ENCODE measurements at regions not wholly inside any gene's neighbourhood (a gene's known extent, or its start where the extent isn't known, plus 50 kb on each side); places are given as distances from the start of the nearest gene placed in this dataset.

DNA sequence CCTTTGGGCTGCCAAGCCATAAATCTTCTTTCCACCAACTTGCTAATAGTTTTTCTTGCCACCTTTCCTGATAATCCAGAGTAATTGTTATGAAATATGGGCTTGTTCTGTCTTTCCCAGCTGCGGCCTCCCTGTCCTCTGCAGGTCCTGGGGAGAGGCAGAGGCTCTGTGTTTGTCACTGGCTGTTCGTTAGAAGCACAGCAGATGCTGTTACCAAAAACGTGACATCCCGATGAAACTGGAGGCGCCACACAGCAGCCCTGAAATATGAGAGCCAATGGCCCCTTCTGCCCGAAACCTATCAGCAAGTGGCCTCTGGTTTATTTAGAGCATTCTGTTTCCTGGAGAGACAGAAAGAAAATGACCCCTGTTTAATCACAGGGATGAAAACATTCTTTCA lies 115.1 kb upstream of the ANKFN1 start:
- Histone ChIP-seq H3K14ac (ENCODE audit: insufficient read length) (no peak overlapping the region), H3K23me2 (ENCODE audit: low read depth, low read length) (no peaks in the 10 kb centered on the region), H3K18ac (ENCODE audit: extremely low read depth, low read length) (no peak overlapping the region), H3K56ac (replicated peaks; ENCODE audit: insufficient read length, low read depth, low read length) (no peak overlapping the region), H3K23ac (ENCODE audit: insufficient read length) (no peak overlapping the region), H2BK120ac (replicated peaks; ENCODE audit: low read depth, low read length) (no peak overlapping the region), H3K79me1 (ENCODE audit: low read depth, low read length) (no peaks in the 10 kb centered on the region), H3K9ac (replicated peaks in 1 of 4; ENCODE audit: extremely low read depth in 1 of 4, low read depth in 3 of 4, low read length in 3 of 4) (no peak overlapping the region), H3K27ac (ENCODE audit: low read depth, low read length) (no peak overlapping the region), H3K4me1 (replicated peaks in 1 of 4; ENCODE audit: control insufficient read depth in 3 of 4, insufficient read depth in 4 of 4, low read length in 3 of 4) (no peaks in the 10 kb centered on the region), H3K4me2 (ENCODE audit: insufficient read depth in 1 of 2, low read depth in 2 of 2, low read length in 2 of 2) (no peak overlapping the region), H3K36me3 (ENCODE audit: control insufficient read depth in 2 of 4, insufficient read depth in 4 of 4, low read length in 3 of 4) (no peaks in the 10 kb centered on the region), H2BK15ac (ENCODE audit: low read length) (no peak overlapping the region), H4K20me1 (replicated peaks in 1 of 2; ENCODE audit: control insufficient read depth in 1 of 2, insufficient read depth in 2 of 2, low read length in 2 of 2) (no peaks in the 10 kb centered on the region), H3K4me3 (ENCODE audit: extremely low read depth in 1 of 4, insufficient read depth in 2 of 4, low read depth in 3 of 4, low read length in 4 of 4) (no peak overlapping the region), H4K91ac (replicated peaks; ENCODE audit: insufficient read length, low read length) (no peak overlapping the region), H4K5ac (ENCODE audit: insufficient read length, low read depth, low read length) (no peak overlapping the region), H3K27me3 (replicated peaks in 1 of 4; ENCODE audit: control insufficient read depth in 3 of 4, extremely low read depth in 1 of 4, insufficient read depth in 3 of 4, low read length in 3 of 4) (no peaks in the 10 kb centered on the region), H3K9me3 (ENCODE audit: insufficient read depth in 2 of 2, low read depth in 1 of 2, low read length in 1 of 2) (no peaks in the 10 kb centered on the region), H3K79me2 (ENCODE audit: control insufficient read depth in 1 of 2, insufficient read depth in 2 of 2, low read length in 2 of 2) (no peaks in the 10 kb centered on the region), H2AFZ (ENCODE audit: low read length) (no peak overlapping the region), H2BK12ac (ENCODE audit: low read depth, low read length) (no peak overlapping the region), H2BK20ac (ENCODE audit: low read length) (no peak overlapping the region), H2BK5ac (ENCODE audit: low read depth, low read length) (no peak overlapping the region), H4K8ac (ENCODE audit: extremely low read depth, insufficient read depth, low read length) (no peak overlapping the region; the same call in 1 of the 2 replicates), H3K4ac (replicated peaks; ENCODE audit: insufficient read length, low read depth, low read length) (no peak overlapping the region), H2AK5ac (ENCODE audit: low read depth, low read length) (no peak overlapping the region)
- DNase-seq (ENCODE audit: low read depth in 1 of 2, low spot score in 2 of 2) (no peak), FAIRE-seq (no peak)
- ChIA-PET CTCF (ENCODE audit: partially characterized antibody) (interaction anchor here (0.6 to 2.2 kb wide), 3 partner anchors 28 to 422 kb away, joined by 3 to 6 read pairs (median 4); no protein-coding TSS in a partner anchor), POLR2A (ENCODE audit: partially characterized antibody) (no interaction called here)
- WGBS, 2 experiments (ENCODE audit: extremely low coverage in 1 of 2, insufficient coverage in 1 of 2, insufficient read length in 1 of 2, insufficient replicate concordance in 2 of 2, low coverage in 1 of 2, low lambda C conversion rate in 2 of 2, missing lambda C conversion rate in 1 of 2) = 84% methylated on average over 6 of the region's 6 CpGs; no CpG with 5 or more reads in 1 of the 2 experiments
- TF ChIP-seq TAF1 (IDR thresholded peaks at IDR 0.05; ENCODE audit: low read depth, low read length) = no peak
